ENCODE measurements at regions not wholly inside any gene's neighbourhood (a gene's known extent, or its start where the extent isn't known, plus 50 kb on each side); places are given as distances from the start of the nearest gene placed in this dataset.

GRCh38 chr16:73847090-73847489, 449.5 kb upstream of the PSMD7 start:
- no peak overlapping the region for H3K4me3 ChIP-seq (ENCODE audit: low read depth, low read length)
- no peak for TF ChIP-seq CTCF (IDR thresholded peaks at IDR 0.05; ENCODE audit: insufficient read depth, low read length, missing control alignments)
- ChIA-PET POLR2A (no interaction called here), CTCF (no interaction called here)
- DNase-seq (ENCODE audit: low read depth, low spot score): no peak

DNA sequence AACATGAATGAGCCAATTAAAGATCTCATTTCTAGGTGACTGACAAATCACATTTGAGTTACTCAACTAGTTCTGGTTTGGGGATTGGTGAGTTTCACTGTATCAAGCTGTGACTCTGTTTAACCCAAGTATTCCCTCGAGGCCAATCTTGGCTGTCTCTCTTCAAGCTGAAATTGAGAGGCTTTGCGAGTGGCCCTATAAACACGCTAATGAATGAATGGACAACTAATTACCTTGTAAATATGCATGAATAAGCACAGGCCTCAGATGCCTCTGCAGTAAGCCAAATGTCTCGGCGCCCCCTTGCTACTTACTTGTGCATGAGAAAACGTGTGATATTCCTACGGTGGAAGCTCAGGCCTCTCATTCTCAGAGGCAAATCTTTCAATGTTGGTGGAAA, 450.3 kb upstream of the PSMD7 start:
- CTCF ChIA-PET: no interaction called here
- TF ChIP-seq CTCF (IDR thresholded peaks at IDR 0.05; ENCODE audit: insufficient read depth, low read length, missing control alignments): no peak
- no peak overlapping the region for H3K4me3 ChIP-seq (ENCODE audit: low read depth, low read length)
- DNase-seq (ENCODE audit: low read depth, low spot score): no peak
- POLR2A ChIA-PET: no interaction called here

- DNase-seq (ENCODE audit: low read depth, low spot score): no peak
- POLR2A ChIA-PET: no interaction called here
- TF ChIP-seq CTCF (IDR thresholded peaks at IDR 0.05; ENCODE audit: insufficient read depth, low read length, missing control alignments): no peak
- CTCF ChIA-PET: no interaction called here
- H3K4me3 ChIP-seq (ENCODE audit: low read depth, low read length): no peak overlapping the region
Observed at GRCh38 chr16:73846007-73846330, 450.6 kb upstream of the PSMD7 start.

GRCh38 chr16:73845238-73846006, 451.2 kb upstream of the PSMD7 start:
- DNase-seq (ENCODE audit: low read depth, low spot score): no peak
- TF ChIP-seq CTCF (IDR thresholded peaks at IDR 0.05; ENCODE audit: insufficient read depth, low read length, missing control alignments): no peak
- H3K4me3 ChIP-seq (ENCODE audit: low read depth, low read length): no peak overlapping the region
- CTCF ChIA-PET: no interaction called here
- POLR2A ChIA-PET: no interaction called here

DNA sequence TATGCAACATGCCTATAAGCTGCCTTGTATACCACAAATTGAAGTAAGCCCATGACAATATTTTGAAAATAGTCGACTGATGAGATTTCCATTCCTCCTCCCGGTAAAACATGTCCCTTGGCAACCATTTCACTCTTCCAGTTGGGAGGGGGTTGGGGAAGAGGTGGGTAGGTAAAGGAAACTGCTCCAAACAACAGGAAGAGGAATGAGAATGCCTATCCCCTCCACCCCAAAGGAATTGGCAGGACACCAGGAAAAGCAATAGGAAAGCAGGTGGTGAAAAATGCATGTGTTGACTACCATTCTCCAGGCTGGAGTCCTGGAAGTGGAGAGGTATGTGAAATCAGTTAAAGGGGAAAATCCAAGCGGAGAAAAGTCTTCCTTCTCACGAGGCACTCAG, 455.9 kb upstream of the PSMD7 start:
- ChIA-PET POLR2A (no interaction called here), CTCF (interaction anchor here (1.4 kb wide), 1 partner anchor 38 kb away, joined by 3 read pairs; no protein-coding TSS in a partner anchor)
- DNase-seq (ENCODE audit: low read depth, low spot score): no peak
- H3K4me3 ChIP-seq (ENCODE audit: low read depth, low read length): no peak overlapping the region
- no peak for TF ChIP-seq CTCF (IDR thresholded peaks at IDR 0.05; ENCODE audit: insufficient read depth, low read length, missing control alignments)

- TF ChIP-seq CTCF (IDR thresholded peaks at IDR 0.05; ENCODE audit: insufficient read depth, low read length, missing control alignments): no peak
- POLR2A ChIA-PET: no interaction called here
- DNase-seq (ENCODE audit: low read depth, low spot score): no peak
- H3K4me3 ChIP-seq (ENCODE audit: low read depth, low read length): no peak overlapping the region
- CTCF ChIA-PET: no interaction called here
Observed at GRCh38 chr16:73831220-73831619, 465.4 kb upstream of the PSMD7 start.

All from AG04449 (cell line).